ENCODE measurements at regions not wholly inside any gene's neighbourhood (a gene's known extent, or its start where the extent isn't known, plus 50 kb on each side); places are given as distances from the start of the nearest gene placed in this dataset.
"Not testable (repeated sequence)": the region's sequence is repeated elsewhere in the genome, so short reads cannot be mapped to it uniquely, and the experiment has no call there.

DNA sequence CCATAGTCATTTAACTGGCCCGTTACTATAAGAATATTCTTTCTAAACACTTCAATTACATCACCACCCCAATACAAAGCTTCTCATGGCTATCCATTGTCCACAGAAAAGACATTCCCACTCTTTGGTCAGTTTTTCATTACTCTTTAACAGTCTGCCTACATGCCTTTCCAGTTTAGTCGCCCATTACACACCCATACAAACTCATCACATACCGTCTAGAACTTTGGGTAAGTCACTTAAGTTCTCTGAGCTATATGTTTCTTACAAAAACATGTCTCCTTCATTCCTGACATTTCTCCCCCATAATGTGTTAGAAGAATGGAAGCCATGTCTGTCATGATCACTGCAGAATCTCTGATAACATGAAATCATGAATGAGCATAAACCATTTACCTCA lies 108.2 kb upstream of the STK17B start:
- no peak for DNase-seq

DNA sequence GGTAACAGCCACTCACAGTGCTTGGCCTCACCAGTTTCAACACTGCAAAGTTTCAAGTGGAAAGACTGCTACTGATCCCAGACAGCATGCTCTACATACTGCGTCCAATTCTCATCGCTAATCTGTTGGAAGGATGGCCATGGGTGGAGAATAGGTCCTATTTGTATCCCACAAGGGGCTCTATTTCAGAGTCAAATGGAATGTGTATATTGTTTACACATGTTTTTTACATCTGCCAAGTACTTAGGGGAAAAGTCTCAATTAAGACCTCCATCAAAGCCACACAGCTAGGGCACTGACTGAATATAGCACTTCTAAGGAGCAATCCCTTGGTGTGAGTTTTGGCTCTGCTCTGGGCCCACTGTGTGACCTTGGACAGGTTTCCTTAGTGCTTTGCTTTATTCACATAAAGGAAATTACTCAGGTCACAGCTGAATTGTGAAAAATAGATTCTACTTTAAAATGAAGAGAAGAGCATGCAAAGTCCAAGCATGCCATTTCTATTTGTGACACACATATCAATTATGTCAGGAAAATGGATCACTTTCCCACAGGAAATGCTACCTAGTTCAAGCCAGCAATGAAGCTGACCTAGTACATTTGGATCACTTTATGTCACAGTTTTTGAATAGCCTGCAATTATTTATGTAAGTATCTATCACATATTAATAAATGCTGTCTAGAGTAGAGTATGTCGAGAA lies 112.9 kb upstream of the STK17B start:
- DNase-seq = no peak

DNA sequence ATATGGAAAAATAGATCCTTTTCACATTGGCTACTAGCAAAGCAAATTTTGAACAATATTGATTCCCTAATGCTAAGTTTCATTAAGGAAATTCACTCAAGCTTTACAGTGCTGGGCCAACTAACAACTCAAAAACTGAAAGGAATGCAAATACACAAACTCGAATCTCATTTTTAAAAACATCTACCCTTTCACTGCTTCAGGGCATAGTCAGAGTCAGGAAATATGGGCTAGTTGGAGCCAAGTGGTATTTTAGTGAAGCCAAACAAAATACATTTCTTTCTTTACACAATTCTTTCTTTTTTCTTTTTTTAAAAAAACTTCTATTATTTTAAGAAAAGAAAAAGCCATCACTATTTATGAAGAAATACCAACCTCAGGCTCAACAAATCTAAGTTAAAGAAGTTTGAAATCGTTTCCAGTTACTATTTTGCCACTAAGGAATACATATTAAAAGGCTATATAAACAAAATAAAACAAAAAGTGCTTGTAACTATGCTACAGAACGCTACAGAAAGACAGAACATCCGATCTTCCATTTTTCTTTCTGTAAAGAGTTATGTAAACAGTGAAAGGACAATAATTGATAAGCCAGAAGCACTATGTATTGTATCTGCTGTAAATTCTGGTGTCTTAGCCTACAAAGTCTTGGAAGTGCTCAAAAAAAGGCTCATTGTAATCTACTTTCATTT lies 113.6 kb upstream of the STK17B start:
- DNase-seq = no peak

DNA sequence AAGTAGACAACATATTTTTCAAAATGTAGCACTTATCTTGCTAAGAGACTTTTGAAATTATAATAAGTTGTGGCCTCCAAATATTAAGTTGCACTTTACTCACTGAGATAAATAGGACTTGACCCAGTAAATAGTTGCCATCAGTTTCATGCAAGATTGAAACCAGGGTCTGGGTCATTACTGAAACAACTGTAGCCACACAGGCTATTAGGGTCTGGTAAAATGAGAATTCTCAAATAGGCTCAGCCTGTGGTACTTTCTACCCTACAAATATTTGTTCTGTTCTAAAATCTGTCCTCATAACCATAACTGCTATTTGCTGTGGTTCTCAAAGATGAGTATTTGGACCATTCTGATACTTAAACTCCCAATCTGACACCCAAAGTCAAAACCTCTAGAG lies 115.4 kb upstream of the STK17B start:
- no peak for DNase-seq

DNA sequence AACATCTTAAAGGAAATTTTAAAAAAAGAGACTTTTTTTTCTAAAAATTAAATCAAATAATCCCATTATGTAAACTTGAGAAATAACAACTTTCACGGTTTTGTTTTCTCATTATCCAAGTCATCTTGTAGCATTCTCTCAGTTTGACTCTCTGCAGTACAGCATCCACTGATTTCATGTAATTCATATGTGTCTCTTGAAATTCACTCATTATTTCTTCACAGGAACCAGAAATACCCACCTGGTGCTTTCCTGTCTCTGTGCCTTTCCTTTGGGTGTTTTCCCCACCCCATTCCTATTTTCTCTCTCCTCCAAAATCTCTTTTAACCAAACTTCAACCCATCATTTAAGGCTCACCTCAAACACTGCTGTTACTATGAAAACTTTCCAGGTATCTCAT lies 116.1 kb upstream of the STK17B start:
- DNase-seq = no peak

DNA sequence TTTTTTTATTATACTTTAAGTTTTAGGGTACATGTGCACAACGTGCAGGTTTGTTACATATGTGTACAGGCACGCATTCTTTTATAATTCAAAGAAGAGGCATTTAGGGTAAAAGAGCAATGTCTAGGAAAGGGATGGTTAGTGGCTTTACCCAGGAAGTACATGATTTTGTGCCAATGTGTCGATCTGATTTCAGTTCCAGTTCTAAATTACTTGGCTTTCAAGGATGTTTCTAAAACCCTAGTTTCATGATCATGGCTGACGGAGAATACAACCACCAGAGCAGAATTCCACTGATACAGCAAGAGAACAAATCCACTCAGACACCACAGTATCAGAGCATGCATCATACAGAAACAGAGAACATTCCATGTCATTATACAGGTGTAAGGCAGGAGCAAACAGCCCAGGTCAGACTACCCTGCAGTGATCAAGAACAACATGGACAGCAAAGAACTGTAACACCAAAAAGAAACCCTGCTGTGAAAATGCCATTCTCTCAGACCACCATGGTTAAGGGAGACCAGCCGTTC lies 116.7 kb upstream of the STK17B start:
- DNase-seq = no peak

DNA sequence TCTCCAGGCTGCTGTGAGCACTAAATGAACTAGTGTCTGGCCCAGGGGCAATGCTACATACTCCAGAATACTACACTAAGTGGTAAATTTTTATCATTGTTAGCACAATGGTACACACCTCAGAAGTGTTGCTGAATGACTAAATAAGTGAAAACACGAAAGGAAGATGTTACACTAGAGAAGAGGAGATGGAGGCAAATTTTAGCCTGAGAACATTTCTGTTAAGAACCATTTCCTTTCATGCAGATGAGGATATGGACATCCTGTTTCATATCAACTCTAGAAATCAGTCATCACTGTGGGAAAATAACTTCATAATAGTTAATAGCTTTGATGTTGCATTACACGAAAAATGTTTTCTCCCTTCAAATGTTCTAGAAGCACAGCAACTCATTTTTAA lies 117.6 kb upstream of the STK17B start:
- DNase-seq = no peak

DNA sequence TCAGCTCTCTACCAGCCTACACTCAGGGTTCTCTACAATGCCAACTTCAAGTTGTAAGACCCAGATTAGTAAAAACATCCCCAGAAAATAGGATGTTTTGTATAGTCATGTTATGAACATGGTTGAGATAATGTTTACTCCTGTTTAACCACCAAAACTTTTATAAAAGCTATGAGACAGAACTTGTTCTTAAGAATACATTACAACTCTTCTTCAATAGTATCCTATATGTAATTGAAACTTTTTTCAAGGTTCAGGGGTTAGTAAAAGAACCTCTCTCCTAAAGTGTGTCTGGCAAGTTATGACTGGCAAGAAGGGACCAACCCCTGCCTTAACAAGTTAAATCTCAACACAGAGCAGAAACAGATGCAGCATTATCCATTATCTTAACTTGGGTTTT lies 118.8 kb upstream of the STK17B start:
- DNase-seq = no peak

DNA sequence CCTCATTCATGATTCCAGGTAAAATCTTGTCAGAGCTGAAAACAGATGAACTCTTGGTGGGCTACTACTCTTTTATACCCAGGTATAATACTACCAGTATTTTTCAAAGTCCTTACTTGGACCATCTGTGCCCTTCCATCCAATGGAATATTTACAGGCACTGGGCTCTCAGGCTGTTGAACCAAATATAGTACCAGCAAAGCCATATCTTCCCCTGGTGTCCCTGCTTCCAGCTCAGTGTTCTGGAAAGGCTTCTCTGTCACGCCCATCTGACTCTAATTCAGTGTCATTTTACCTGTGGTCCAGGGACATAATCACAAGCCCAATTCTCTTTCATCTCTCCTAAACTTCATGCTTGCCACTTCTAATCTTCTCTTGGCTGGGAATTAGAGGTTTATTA lies 119.2 kb upstream of the STK17B start:
- DNase-seq = no peak

DNA sequence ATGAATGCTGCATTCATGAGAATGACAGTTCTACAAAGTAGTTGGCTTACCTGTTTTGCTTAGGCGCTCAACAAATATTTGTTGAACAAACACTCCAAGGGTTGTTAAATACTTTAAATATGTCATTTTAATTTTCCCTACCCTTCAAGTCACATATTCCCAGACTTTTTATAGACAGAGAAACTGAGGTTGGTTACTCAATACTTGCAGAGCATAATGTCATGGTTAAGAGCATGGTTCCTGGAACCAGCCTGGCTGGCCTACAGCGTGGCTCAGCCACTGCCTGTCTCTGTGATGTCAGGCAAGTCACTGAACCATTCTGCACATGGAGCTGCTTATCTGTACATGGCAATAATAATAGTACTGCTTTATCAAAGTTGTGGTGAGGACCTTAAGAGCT lies 120.0 kb upstream of the STK17B start:
- DNase-seq = no peak

DNA sequence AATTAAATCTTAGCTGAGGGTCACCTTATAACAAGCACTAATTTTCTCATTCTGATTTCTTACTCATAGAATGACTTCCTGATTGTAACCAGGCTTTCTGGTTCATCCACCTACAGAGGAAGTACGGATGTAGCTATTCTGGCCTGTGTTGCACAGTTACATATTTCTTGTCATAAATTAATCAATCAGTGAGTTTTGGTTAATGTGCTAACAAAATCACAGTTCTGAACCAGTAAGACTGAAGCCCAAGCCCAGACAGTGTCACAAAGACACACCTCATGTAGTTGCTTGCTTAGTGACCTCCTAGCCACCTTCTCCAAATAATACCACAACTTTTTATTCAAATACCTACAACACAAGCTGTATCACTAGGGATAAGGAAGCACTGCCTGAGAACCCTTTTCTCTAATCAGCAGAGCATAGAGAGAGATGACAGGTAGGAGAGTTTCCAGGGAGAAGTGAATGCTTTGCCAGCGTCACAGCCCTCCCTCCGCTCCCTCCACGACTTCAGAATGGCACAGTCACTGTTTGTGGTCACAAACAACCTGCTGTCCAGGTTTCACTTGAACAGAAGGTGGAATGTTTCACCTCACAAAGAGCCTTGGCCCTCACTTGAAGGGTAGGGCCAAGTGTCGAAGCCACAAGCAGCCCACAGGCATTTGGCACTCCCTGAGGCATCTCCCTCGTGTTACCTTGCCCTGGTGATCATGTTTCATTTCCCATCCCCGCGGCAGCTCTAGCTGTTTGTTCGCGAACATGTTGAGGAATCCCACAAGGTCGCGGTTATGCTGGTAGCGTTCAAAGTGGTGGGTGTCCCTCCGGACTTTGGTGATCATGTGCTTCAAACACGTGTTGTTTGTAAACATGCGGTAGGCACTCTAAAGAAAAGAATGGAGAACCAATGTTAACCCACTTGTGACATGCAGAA lies 120.8 kb upstream of the STK17B start:
- no peak for DNase-seq

DNA sequence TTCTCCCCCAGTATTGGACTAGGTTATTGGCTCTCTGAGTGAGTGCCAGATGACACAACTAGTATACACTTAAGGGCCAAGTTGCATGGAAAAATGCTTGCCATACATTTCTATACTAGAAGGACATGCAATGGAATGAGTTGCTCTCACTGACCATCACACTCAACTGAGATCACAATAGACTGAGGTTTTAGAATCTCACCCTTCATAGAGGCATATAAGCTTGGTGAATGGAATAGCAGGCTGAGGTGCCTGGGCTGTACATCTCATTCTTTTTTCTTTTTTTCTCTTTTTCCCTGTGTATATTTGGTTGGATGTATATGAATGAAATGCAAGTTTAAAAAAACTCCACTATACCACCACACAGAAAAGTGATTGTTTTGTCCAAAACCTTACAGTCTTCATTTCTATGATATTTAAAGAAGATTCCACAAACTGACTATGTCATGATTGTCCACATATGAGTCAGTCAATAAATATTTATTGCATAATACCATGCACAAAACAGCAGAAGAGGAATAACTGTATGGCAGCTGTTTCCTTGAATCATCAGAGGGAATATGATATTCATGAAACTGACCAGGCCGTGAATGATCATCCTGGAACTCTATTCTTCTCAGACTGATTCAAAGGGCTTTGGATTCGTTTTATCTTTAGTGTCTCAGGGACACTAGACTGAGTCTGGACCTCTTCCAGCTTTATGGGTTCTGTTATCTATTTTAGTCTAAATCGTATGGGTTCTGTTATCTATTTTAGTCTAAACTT lies 122.6 kb upstream of the STK17B start:
- DNase-seq = no peak

DNA sequence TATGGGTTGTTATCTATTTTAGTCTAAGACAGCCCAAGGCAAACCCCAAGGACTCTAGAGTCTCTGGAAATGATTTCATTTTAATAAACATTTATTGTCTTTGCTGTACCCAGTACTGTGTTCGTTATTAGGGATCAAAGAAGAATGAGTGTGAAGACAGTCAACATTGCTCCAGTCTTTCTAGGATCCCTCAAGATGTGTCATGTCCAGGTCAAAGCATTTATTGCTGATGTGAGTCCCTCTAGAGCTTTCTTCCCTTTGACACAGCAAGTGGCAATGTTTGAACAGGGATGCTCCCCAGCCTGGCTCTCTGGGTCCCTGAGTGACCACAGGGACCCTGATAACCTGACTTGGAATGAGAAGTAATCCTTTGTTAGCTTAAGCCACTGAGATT lies 123.1 kb upstream of the STK17B start:
- no peak for DNase-seq

DNA sequence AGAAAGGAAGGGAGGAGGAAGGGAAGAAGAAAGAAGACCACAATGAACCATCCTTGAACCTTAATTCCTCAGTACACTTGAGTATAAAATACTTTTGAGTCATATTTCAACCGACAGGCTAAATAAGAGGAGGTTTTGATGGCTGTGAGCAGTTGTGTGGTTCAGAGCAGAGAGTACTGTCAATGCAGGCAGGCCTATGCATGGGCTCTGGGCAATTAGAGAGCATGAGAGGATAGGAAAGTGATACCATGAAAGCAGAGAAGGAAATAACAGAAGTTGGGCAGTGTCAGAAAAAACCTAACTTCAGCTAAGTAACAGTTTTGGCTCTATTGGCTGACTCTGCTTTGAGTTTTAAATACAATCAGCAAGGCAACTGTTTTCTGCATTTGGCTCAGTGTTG lies 123.6 kb upstream of the STK17B start:
- DNase-seq = no peak

DNA sequence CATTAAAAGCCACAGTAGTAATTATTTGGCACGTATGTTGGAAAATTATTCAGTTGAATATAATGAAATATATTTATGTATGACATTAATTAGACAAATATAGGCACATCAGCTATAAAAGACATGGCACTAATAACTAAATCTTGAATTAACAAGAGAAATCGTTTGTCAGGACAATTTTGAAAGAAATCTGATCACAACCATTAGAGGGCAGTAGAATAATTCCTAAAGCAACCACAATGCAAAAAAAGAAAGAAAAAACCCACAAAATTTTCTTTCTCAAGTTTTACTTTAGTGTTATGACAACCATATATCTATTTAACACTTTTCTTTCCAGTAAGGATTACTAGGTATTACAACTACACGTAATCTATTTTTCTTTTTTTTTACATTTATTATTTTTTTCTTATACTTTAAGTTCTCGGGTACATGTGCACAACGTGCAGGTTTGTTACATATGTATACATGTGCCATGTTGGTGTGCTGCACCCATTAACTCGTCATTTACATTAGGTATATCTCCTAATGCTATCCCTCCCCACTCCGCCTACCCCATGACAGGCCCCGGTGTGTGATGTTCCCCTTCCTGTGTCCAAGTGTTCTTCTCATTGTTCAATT lies 126.8 kb upstream of the STK17B start:
- DNase-seq = not testable (repeated sequence)

DNA sequence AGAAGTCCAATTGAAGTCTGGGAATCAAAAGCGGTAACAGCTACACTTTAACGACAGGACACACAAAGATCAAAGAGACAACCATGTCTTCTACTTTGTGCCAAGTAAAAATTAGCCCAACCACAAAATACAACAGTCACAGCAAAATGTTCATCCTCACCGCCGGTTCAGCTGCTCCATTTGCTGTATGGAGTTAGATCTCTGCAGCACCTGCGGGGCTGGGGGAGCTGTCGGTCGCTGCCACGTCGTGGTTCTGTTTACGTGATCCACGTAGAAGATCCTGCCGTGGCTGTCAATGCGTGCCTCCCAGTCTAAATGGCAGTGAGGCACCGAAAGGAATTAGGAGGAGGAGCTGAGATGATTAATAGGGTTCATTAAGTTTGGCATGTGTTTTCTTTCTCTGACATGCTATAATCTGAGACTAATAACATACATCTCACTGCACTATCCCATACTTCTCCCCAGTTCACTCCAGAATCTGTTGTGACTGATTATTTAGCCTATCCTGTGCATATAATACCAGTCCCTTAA lies 136.5 kb upstream of the STK17B start:
- DNase-seq = no peak

DNA sequence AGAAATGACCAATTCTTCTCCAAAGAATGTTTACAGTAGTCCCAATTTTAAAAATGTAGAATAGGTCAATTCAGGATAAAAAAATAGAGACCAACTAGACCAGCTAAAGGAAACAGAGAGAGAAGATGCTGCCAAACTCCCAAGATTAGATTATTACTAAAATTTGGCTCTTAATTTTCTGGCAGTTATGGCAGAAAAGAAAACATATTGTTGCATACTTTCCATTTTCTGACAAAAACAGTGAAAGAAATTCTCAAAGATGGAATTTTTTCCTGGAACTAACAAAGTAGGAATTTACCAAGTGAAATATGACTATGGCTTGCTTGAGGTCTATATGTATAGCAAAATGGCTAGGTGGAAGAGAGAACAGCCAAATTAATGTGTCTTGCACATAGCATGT lies 138.3 kb upstream of the STK17B start:
- no peak for DNase-seq

DNA sequence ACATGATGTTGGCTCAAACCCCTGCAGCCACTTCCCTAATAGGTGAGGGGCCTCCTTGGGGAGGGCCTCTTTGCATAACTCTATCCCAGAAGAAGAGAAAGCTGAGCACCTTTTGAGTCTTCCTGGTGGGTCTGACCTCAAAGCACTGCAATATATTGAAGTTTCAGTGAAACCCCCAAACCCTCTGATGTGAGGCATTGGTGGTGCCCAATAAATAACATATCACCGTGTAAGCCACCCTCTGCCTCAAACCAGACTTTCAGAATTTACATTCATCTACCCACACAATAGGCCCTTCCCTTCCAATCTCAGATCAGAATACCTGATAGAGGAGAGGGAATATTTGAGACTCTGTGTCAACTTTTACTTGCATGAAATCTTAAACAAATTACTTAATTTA lies 142.8 kb upstream of the STK17B start:
- no peak for DNase-seq

DNA sequence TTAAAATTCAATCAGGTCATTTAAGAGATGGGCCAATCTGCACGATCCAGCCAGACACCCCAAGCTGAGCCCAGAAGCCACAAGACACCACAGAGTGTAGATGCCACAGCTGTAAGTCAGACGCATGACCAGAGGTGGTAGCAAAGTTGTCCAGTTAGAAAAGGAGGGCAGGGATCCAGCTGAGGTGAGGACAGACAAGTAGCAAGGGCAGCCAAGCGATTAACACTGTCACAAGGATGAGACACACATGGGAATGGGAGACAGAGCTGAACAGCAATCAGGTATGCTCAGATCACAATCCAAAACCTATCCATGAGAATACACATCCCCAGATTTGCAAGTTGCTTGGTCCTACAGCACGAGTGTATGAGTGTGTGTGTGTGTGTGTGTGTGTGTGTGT lies 143.4 kb upstream of the STK17B start:
- no peak for DNase-seq

DNA sequence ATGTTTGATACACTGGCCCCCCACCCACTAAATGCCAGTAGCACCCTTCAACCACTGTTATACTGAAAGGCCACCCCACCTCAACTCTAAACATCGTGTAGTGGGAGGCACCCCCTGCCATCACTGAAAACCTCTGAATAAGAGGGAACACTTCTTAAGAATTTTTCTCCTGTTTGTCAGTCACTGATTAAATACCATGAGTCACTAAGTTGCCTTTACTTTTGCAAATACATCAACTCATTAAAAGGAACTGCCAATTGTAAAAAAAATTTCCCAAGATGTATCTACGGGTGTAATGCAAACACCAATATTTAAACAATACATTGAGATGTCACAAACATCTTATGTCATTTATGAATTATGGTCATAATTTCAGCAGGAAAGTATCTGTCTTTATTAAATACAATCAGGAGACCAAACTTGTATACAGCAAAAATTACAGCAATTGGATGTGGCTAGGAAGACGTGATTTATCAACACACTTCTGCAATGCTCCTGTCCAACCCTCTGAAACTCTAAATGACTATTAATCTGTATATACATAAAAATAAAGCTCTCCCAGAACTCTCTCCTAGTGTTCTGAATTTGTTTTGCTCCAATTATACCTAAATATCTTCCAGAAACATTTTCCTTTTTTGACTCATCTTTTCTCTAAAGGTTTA lies 144.1 kb upstream of the STK17B start:
- no peak for DNase-seq

DNA sequence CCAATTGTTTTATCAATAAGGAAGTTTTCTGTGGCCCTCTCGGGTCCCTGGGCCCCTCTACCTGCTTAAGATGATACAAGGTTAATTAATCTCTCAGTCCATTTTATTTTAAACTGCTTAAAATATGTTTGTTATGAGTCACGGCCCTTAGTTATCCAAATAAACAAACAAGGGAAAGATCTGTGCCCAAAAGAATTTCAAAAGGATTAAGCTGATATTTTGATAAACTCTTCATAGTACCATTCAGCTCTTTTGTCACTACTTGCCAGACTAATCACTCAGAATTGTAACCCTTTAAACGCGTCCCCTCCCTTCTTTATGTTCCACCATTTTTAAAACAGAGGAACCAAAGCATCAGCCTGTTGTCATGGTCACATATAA lies 144.7 kb upstream of the STK17B start:
- DNase-seq = no peak
